ENCODE measurements at regions not wholly inside any gene's neighbourhood (a gene's known extent, or its start where the extent isn't known, plus 50 kb on each side); places are given as distances from the start of the nearest gene placed in this dataset.

DNA sequence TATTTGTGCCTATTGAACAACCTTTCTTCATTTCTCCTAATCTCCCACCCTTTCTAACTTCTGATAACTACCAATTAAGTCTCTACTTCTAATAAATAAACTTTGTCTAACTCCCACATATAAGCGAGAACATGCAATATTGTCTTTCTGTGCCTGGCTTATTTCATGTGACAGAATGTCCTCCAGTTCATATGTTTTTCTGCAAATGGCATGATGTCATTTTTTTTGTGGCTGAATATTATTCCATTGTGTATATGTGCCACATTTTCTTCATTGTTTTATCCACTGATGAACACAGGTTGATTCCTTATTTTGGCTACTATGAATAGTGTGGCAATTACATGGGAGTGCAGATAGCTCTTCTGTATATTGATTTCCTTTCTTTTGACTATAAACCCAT is 1041.5 kb upstream of the MANEA start:
- TF ChIP-seq, protein P1, sequence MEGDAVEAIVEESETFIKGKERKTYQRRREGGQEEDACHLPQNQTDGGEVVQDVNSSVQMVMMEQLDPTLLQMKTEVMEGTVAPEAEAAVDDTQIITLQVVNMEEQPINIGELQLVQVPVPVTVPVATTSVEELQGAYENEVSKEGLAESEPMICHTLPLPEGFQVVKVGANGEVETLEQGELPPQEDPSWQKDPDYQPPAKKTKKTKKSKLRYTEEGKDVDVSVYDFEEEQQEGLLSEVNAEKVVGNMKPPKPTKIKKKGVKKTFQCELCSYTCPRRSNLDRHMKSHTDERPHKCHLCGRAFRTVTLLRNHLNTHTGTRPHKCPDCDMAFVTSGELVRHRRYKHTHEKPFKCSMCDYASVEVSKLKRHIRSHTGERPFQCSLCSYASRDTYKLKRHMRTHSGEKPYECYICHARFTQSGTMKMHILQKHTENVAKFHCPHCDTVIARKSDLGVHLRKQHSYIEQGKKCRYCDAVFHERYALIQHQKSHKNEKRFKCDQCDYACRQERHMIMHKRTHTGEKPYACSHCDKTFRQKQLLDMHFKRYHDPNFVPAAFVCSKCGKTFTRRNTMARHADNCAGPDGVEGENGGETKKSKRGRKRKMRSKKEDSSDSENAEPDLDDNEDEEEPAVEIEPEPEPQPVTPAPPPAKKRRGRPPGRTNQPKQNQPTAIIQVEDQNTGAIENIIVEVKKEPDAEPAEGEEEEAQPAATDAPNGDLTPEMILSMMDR (IDR thresholded peaks at IDR 0.05): no peak
- TF ChIP-seq POLR2A (IDR thresholded peaks at IDR 0.05): no peak

Data from thyroid gland (tissue), 4 donors.